ENCODE measurements at regions not wholly inside any gene's neighbourhood (a gene's known extent, or its start where the extent isn't known, plus 50 kb on each side); places are given as distances from the start of the nearest gene placed in this dataset.

GRCh38 chr6:99187429-99187828, 162.0 kb downstream of the FAXC start:
- no peak for ATAC-seq (ENCODE audit: insufficient number of reproducible peaks, low FRiP score, low read depth)

GRCh38 chr6:99186417-99186816, 163.1 kb downstream of the FAXC start:
- Histone ChIP-seq H3K4me1 (ENCODE audit: control insufficient read depth in 1 of 2, low read depth in 2 of 2) (no peaks in the 10 kb centered on the region), H3K27me3 (replicated peaks; ENCODE audit: insufficient read depth) (no peaks in the 10 kb centered on the region), H3K4me3 (no peak overlapping the region), H3K27ac (no peak overlapping the region), H3K36me3 (no peaks in the 10 kb centered on the region), H3K9me3 (no peaks in the 10 kb centered on the region)
- ATAC-seq (ENCODE audit: insufficient number of reproducible peaks, low FRiP score, low read depth) (no peak), DNase-seq (ENCODE audit: low spot score) (no peak)
- TF ChIP-seq CTCF (IDR thresholded peaks at IDR 0.05), result no peak

More at GRCh38 chr6:99187429-99187828, 162.0 kb downstream of the FAXC start:
- no peaks in the 10 kb centered on the region for H3K9me3 ChIP-seq
- no peak for DNase-seq (ENCODE audit: low spot score)
- H3K36me3 ChIP-seq, result no peaks in the 10 kb centered on the region
- no peak overlapping the region for H3K27ac ChIP-seq
- H3K4me3 ChIP-seq, result no peak overlapping the region
- TF ChIP-seq CTCF (IDR thresholded peaks at IDR 0.05), result no peak
- H3K4me1 ChIP-seq (ENCODE audit: control insufficient read depth in 1 of 2, low read depth in 2 of 2), result no peaks in the 10 kb centered on the region
- H3K27me3 ChIP-seq (replicated peaks; ENCODE audit: insufficient read depth), result no peaks in the 10 kb centered on the region

- no peak for TF ChIP-seq CTCF (IDR thresholded peaks at IDR 0.05)
- Histone ChIP-seq H3K27me3 (replicated peaks; ENCODE audit: insufficient read depth) (no peaks in the 10 kb centered on the region), H3K4me1 (ENCODE audit: control insufficient read depth in 1 of 2, low read depth in 2 of 2) (no peaks in the 10 kb centered on the region), H3K27ac (no peak overlapping the region), H3K4me3 (no peak overlapping the region), H3K36me3 (no peaks in the 10 kb centered on the region), H3K9me3 (peaks cover 3% of the 10 kb centered on the region)
- DNase-seq (ENCODE audit: low spot score) (no peak), ATAC-seq (ENCODE audit: insufficient number of reproducible peaks, low FRiP score, low read depth) (no peak)
Measured at GRCh38 chr6:99185525-99185924, 163.9 kb downstream of the FAXC start.

- no peaks in the 10 kb centered on the region for H3K36me3 ChIP-seq
- H3K9me3 ChIP-seq, result peaks cover 8% of the 10 kb centered on the region
- ATAC-seq (ENCODE audit: insufficient number of reproducible peaks, low FRiP score, low read depth) (no peak), DNase-seq (ENCODE audit: low spot score) (no peak)
- H3K4me1 ChIP-seq (ENCODE audit: control insufficient read depth in 1 of 2, low read depth in 2 of 2), result no peaks in the 10 kb centered on the region
- TF ChIP-seq CTCF (IDR thresholded peaks at IDR 0.05), result no peak
- no peaks in the 10 kb centered on the region for H3K27me3 ChIP-seq (replicated peaks; ENCODE audit: insufficient read depth)
- no peak overlapping the region for H3K27ac ChIP-seq
- no peak overlapping the region for H3K4me3 ChIP-seq
Measured at GRCh38 chr6:99184696-99185095, 164.8 kb downstream of the FAXC start.

GRCh38 chr6:99183066-99183465, 166.4 kb downstream of the FAXC start:
- Histone ChIP-seq H3K27me3 (replicated peaks; ENCODE audit: insufficient read depth) (no peaks in the 10 kb centered on the region), H3K36me3 (no peaks in the 10 kb centered on the region), H3K9me3 (peaks cover 10% of the 10 kb centered on the region), H3K4me3 (no peak overlapping the region), H3K4me1 (ENCODE audit: control insufficient read depth in 1 of 2, low read depth in 2 of 2) (no peaks in the 10 kb centered on the region), H3K27ac (no peak overlapping the region)
- no peak for TF ChIP-seq CTCF (IDR thresholded peaks at IDR 0.05)
- DNase-seq (ENCODE audit: low spot score), result no peak
- ATAC-seq (ENCODE audit: insufficient number of reproducible peaks, low FRiP score, low read depth), result no peak

All from thoracic aorta (tissue), 2 donors.